NCI-H187 treated with DMSO at 0.1 percent for 48 hours (cell line): ENCODE measurements at regions not wholly inside any gene's neighbourhood (a gene's known extent, or its start where the extent isn't known, plus 50 kb on each side); places are given as distances from the start of the nearest gene placed in this dataset.

Source experiments
- DNase-seq: peaks from one replicate; lab custom pipeline; 2025; lab: John Stamatoyannopoulos, UW

- DNase-seq, result no peak
Measured at GRCh38 chr9:7239708-7240107, 481.9 kb downstream of the KDM4C start.

GRCh38 chr9:7238247-7238637 is 480.5 kb downstream of the KDM4C start:
- DNase-seq, result no peak

GRCh38 chr9:7237473-7238246 is 479.9 kb downstream of the KDM4C start:
- DNase-seq, result peak; percentile 61

- DNase-seq, result no peak
Measured at GRCh38 chr9:7236186-7236585, 478.4 kb downstream of the KDM4C start.

- no peak for DNase-seq
Measured at GRCh38 chr9:7234144-7234543, 476.4 kb downstream of the KDM4C start.

GRCh38 chr9:7229571-7229970 is 471.8 kb downstream of the KDM4C start:
- no peak for DNase-seq

GRCh38 chr9:7228726-7229125 is 471.0 kb downstream of the KDM4C start:
- DNase-seq, result no peak

GRCh38 chr9:7227951-7228350 is 470.2 kb downstream of the KDM4C start:
- no peak for DNase-seq

GRCh38 chr9:7226007-7226640 is 468.4 kb downstream of the KDM4C start:
- DNase-seq, result no peak
